GM18508 (cell line): ENCODE measurements at regions not wholly inside any gene's neighbourhood (a gene's known extent, or its start where the extent isn't known, plus 50 kb on each side); places are given as distances from the start of the nearest gene placed in this dataset.

ENCODE experiments used
- ATAC-seq: cut with Tn5 transposase; IDR thresholded peaks from one replicate; pipeline ENCODE4 v1.9.1; 2021; ENCODE audit warnings: moderate number of reproducible peaks; ENCODE audit not compliant: insufficient read depth, unreplicated experiment

GRCh38 chr20:10769700-10770099 is 95.9 kb upstream of the JAG1 start:
- no peak for ATAC-seq

GRCh38 chr20:10770753-10771152 is 97.0 kb upstream of the JAG1 start:
- no peak for ATAC-seq

- ATAC-seq = no peak
Measured at GRCh38 chr20:10771435-10772140, 97.8 kb upstream of the JAG1 start.

GRCh38 chr20:10774357-10774943 is 100.7 kb upstream of the JAG1 start:
- ATAC-seq = no peak

GRCh38 chr20:10777710-10778109 is 103.9 kb upstream of the JAG1 start:
- no peak for ATAC-seq

- ATAC-seq = no peak
Measured at GRCh38 chr20:10779911-10780310, 106.1 kb upstream of the JAG1 start.

- no peak for ATAC-seq
Measured at GRCh38 chr20:10780901-10781300, 107.1 kb upstream of the JAG1 start.

GRCh38 chr20:10781526-10781925 is 107.7 kb upstream of the JAG1 start:
- no peak for ATAC-seq

- no peak for ATAC-seq
Measured at GRCh38 chr20:10783707-10784553, 110.1 kb upstream of the JAG1 start.

GRCh38 chr20:10784554-10785183 is 110.9 kb upstream of the JAG1 start:
- ATAC-seq = no peak

GRCh38 chr20:10786678-10787077 is 112.9 kb upstream of the JAG1 start:
- no peak for ATAC-seq

- ATAC-seq = no peak
Measured at GRCh38 chr20:10788055-10788454, 114.3 kb upstream of the JAG1 start.

- no peak for ATAC-seq
Measured at GRCh38 chr20:10788877-10789276, 115.1 kb upstream of the JAG1 start.

- ATAC-seq = no peak
Measured at GRCh38 chr20:10789386-10789785, 115.6 kb upstream of the JAG1 start.

GRCh38 chr20:10790013-10790412 is 116.2 kb upstream of the JAG1 start:
- ATAC-seq = no peak

- ATAC-seq = no peak
Measured at GRCh38 chr20:10792291-10792690, 118.5 kb upstream of the JAG1 start.

GRCh38 chr20:10793766-10794165 is 120.0 kb upstream of the JAG1 start:
- ATAC-seq = no peak

- no peak for ATAC-seq
Measured at GRCh38 chr20:10794765-10795164, 121.0 kb upstream of the JAG1 start.

GRCh38 chr20:10795286-10796026 is 121.7 kb upstream of the JAG1 start:
- ATAC-seq = no peak

GRCh38 chr20:10798811-10799210 is 125.0 kb upstream of the JAG1 start:
- ATAC-seq = no peak
